NT2/D1 (cell line): ENCODE measurements at regions not wholly inside any gene's neighbourhood (a gene's known extent, or its start where the extent isn't known, plus 50 kb on each side); places are given as distances from the start of the nearest gene placed in this dataset.

Source experiments
- SUZ12 ChIP-seq: IDR thresholded peaks from 2 replicates; pipeline ENCODE4 v1.6.1; 2011; ENCODE audit not compliant: insufficient read length, insufficient read depth; ENCODE audit errors: extremely low read depth
- YY1 ChIP-seq: IDR thresholded peaks from 2 replicates; pipeline ENCODE4 v1.6.1; 2011; ENCODE audit not compliant: insufficient read length, insufficient read depth
- ZNF274 ChIP-seq: IDR thresholded peaks from 2 replicates; pipeline ENCODE4 v1.6.1; 2011; ENCODE audit warnings: mild to moderate bottlenecking, low read depth, low read length

DNA sequence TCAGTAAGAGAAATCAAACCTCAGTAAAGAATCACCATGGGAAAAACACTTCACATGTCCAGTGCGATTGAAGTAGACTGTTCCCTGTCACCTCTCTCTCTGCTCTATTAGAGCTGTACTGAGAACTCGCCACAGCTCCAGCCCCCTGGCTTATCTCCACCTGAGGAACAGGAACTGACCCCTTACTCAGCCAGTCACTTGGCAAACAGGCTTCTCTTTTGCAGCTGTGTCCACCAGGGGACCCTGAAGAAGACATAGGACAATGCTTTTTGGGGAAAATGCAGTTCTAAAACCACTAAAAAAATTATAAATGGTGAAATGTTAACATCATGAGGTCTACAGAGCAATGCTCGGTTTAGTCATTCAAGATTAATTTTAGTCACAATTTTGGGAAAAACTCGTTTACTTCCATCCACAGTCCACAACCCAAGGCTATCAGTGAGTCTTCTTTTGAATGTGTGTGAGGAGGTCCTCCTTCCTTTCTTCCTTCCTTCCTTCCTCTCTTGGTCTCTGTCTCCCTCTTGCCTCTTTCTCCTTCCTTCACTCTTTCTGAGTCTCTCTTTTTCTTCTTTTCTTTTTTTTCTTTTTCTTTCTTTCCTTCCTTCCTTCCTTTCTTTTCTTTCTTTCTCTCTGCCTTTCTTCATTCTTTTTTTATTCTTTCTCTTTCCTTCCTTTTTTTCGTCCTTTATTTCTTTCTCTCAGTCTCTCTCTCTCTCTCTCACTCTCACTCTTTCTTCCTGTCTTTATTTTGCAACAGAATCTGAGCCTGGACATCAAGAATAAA is 1189.5 kb upstream of the TMEM132C start:
- TF ChIP-seq YY1 (no peak), SUZ12 (no peak), ZNF274 (no peak)
